Calu3 (cell line): ENCODE measurements at regions not wholly inside any gene's neighbourhood (a gene's known extent, or its start where the extent isn't known, plus 50 kb on each side); places are given as distances from the start of the nearest gene placed in this dataset.
"Not testable (repeated sequence)": the region's sequence is repeated elsewhere in the genome, so short reads cannot be mapped to it uniquely, and the experiment has no call there.

ENCODE experiments used
- BruUV-seq: library from RNA; stranded (reverse); fragments of 400-500 nt; replicated peaks from 2 replicates; lab custom pipeline; 2021; lab: Mats Ljungman, UMichigan
- CTCF ChIA-PET: fragments of 300-600 bp; sonication (Branson Sonifier 250); formaldehyde crosslinking; loops from one replicate; lab custom pipeline; 2022; ENCODE audit warnings: antibody characterized with exemption; lab: Charles Lee
- DNase-seq: peaks from one replicate; pipeline ENCODE4 v3.0.0; 2022
- H3K27ac Mint-ChIP-seq: one replicate; pipeline ENCODE4 v1.8.0; 2022; ENCODE audit warnings: mixed read lengths; ENCODE audit not compliant: unreplicated experiment
- H3K27me3 Mint-ChIP-seq: one replicate; pipeline ENCODE4 v1.8.0; 2022; ENCODE audit warnings: mixed read lengths; ENCODE audit not compliant: unreplicated experiment
- H3K36me3 Mint-ChIP-seq: one replicate; pipeline ENCODE4 v1.8.0; 2022; ENCODE audit warnings: mild to moderate bottlenecking, moderate library complexity, mixed read lengths; ENCODE audit not compliant: insufficient read depth, unreplicated experiment
- H3K4me1 Mint-ChIP-seq: one replicate; pipeline ENCODE4 v1.8.0; 2022; ENCODE audit warnings: mild to moderate bottlenecking, low read depth, mixed read lengths; ENCODE audit not compliant: unreplicated experiment
- H3K4me3 Mint-ChIP-seq: one replicate; pipeline ENCODE4 v1.8.0; 2022; ENCODE audit warnings: mild to moderate bottlenecking, low read depth, moderate library complexity, mixed read lengths; ENCODE audit not compliant: unreplicated experiment
- H3K9me3 Mint-ChIP-seq: one replicate; pipeline ENCODE4 v1.8.0; 2022; ENCODE audit warnings: low read depth, mixed read lengths; ENCODE audit not compliant: unreplicated experiment
- intact Hi-C: fragments of 100-400 bp; cut with micrococcal nuclease; formaldehyde crosslinking; loops from one replicate; pipeline ENCODE4 v1.10.0; 2022; ENCODE audit not compliant: unreplicated experiment
- TF ChIP-seq, protein P1 (sequence below): fragments of 200-600 bp; IDR thresholded peaks from one replicate; pipeline ENCODE4 v1.8.0; 2022; ENCODE audit warnings: antibody characterized with exemption; ENCODE audit not compliant: unreplicated experiment

DNA sequence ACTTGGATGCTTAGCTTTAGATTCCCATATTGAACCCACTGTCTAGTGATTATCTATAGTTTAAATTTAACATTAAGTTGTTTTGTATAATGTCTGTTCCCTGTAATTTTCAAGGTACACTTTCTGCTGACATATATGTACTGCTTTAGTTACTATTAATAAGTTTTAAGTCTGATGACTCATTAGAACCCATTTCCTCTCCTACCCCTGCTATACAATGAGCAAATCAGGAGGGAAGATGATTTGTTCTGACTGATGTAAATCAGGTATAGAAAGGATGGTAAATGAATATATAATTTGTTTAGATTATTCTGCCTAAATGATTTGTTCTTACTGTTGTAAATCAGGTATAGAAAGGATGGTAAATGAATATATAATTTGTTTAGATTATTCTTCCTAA is 691.8 kb downstream of the NXPH1 start:
- Mint-ChIP-seq H3K4me1 (no peaks in the 10 kb centered on the region), H3K27me3 (no peaks in the 10 kb centered on the region), H3K9me3 (no peaks in the 10 kb centered on the region), H3K36me3 (no peaks in the 10 kb centered on the region), H3K4me3 (no peak overlapping the region), H3K27ac (no peak overlapping the region)
- DNase-seq: no peak
- CTCF ChIA-PET: no interaction called here
- TF ChIP-seq, protein P1, sequence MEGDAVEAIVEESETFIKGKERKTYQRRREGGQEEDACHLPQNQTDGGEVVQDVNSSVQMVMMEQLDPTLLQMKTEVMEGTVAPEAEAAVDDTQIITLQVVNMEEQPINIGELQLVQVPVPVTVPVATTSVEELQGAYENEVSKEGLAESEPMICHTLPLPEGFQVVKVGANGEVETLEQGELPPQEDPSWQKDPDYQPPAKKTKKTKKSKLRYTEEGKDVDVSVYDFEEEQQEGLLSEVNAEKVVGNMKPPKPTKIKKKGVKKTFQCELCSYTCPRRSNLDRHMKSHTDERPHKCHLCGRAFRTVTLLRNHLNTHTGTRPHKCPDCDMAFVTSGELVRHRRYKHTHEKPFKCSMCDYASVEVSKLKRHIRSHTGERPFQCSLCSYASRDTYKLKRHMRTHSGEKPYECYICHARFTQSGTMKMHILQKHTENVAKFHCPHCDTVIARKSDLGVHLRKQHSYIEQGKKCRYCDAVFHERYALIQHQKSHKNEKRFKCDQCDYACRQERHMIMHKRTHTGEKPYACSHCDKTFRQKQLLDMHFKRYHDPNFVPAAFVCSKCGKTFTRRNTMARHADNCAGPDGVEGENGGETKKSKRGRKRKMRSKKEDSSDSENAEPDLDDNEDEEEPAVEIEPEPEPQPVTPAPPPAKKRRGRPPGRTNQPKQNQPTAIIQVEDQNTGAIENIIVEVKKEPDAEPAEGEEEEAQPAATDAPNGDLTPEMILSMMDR: no peak
- intact Hi-C loops: no loop called here
- BruUV-seq: no TSS peak

DNA sequence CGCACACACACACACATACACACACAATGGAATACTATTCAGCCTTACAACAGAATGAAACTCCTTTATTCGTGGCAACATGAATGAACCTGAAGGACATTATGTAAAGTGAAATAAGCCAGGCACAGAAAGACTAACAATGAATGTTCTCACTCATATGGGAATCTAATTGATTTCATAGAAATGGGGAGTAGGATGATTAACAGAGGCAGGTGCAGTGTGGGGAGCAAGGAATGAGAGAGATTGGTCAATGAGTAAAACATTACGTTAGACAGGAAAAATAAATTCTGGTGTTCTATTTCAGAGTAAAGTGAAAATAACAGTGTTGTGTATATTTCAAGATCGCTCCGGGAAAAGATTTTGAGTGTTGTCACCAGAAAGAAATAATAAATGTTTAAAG is 694.5 kb downstream of the NXPH1 start:
- no peaks in the 10 kb centered on the region for H3K27me3 Mint-ChIP-seq
- H3K9me3 Mint-ChIP-seq: peaks cover 3% of the 10 kb centered on the region
- CTCF ChIA-PET: no interaction called here
- H3K4me3 Mint-ChIP-seq: no peak overlapping the region
- intact Hi-C loops: no loop called here
- no peaks in the 10 kb centered on the region for H3K36me3 Mint-ChIP-seq
- TF ChIP-seq, protein P1: no peak
- no peaks in the 10 kb centered on the region for H3K4me1 Mint-ChIP-seq
- H3K27ac Mint-ChIP-seq: no peak overlapping the region
- no TSS peak for BruUV-seq
- DNase-seq: no peak

DNA sequence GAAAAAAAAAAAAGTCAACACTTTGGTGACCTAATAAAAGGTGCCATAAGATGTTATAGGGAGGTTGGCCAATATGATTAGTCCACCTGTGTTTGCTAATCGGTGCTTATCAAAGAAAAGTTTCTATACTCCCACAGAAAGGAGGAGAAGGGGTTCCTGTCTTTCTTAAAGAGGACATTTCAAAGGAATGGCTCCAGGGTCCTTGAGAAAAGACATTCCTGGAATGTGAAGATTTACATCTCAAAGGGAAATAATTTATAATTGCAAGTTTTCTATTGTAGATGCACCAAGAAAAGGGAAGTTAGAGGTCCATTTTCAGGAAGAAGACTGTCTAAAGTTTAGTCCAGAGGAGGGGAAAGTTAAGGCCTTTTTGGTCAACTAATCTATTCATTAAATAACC is 715.3 kb downstream of the NXPH1 start:
- intact Hi-C loops: no loop called here
- H3K9me3 Mint-ChIP-seq: no peaks in the 10 kb centered on the region
- H3K4me3 Mint-ChIP-seq: no peak overlapping the region
- H3K4me1 Mint-ChIP-seq: no peaks in the 10 kb centered on the region
- TF ChIP-seq, protein P1: no peak
- DNase-seq: no peak
- no TSS peak for BruUV-seq
- H3K36me3 Mint-ChIP-seq: no peaks in the 10 kb centered on the region
- no peak overlapping the region for H3K27ac Mint-ChIP-seq
- CTCF ChIA-PET: no interaction called here
- no peaks in the 10 kb centered on the region for H3K27me3 Mint-ChIP-seq

DNA sequence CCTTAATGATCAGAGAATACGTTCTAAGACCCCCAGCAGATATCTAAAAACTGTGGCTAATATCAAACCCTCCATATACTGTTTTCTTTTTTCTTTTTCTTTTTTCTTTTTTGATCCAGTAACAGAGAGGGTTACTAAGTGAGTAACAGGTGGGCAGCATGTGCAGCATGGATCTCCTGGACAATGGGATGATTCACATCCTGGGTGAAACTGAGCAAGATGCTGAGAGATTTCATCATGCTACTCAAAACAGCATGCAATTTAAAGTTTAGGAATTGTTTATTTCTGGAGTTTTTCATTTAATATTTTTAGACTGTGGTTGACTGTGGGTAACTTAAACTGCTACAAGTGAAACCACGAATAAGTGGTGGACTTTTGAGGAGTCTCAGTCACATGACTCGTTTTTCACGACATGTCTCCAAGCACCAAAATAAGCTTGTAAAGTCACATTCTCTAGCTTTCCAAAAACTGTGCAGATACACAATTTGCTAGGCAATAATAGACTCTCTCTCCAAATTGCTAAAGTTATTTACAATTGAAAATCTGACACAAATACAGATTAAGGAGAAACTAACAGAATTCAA is 716.2 kb downstream of the NXPH1 start:
- Mint-ChIP-seq H3K4me1 (no peaks in the 10 kb centered on the region), H3K27ac (no peak overlapping the region), H3K36me3 (no peaks in the 10 kb centered on the region), H3K27me3 (no peaks in the 10 kb centered on the region), H3K9me3 (no peaks in the 10 kb centered on the region), H3K4me3 (no peak overlapping the region)
- CTCF ChIA-PET: no interaction called here
- BruUV-seq: no TSS peak
- no peak for DNase-seq
- intact Hi-C loops: no loop called here
- TF ChIP-seq, protein P1: no peak

DNA sequence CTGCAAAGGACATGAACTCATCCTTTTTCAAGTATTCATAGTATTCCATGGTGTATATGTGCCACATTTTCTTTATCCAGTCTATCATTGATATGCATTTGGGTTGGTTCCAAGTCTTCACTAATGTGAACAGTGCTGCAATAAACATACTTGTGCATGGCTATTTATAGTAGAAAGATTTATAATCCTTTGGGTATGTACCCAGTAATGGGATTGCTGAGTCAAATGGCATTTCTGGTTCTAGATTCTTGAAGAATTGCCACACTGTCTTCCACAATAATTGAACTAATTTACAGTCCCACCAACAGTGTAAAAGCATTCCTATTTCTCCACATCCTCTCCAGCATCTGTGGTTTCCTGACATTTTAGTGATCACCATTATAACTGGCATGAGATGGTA is 730.3 kb downstream of the NXPH1 start:
- DNase-seq, H3K36me3 Mint-ChIP-seq, CTCF ChIA-PET, intact Hi-C loops, H3K27me3 Mint-ChIP-seq, BruUV-seq, H3K9me3 Mint-ChIP-seq, H3K27ac Mint-ChIP-seq, H3K4me1 Mint-ChIP-seq, H3K4me3 Mint-ChIP-seq: not testable (repeated sequence)
